ENCODE measurements at regions not wholly inside any gene's neighbourhood (a gene's known extent, or its start where the extent isn't known, plus 50 kb on each side); places are given as distances from the start of the nearest gene placed in this dataset.
A peak's percentile ranks its signal among the peaks of the same experiment; 100 is the strongest.

DNA sequence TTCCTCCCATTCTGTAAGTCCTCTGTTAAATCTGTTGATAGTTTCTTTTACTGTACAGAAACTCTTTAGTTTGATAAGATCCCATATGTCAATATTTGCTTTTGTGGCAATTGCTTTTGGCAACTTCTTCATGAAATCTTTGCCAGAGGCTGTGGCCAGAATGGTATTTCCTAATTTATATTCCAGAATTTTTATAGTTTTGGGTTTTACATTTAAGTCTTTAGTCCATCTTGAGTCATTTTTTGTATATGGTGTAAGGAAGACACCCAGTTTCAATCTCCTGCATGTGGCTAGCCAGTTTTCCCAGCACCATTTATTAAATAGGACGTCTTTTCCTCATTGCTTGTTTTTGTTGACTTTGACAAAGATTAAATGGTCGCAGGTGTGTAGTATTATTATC is 372.4 kb upstream of the CADM2 start:
- H3K36me3 ChIP-seq (ENCODE audit: insufficient read depth): no peaks in the 10 kb centered on the region
- no peaks in the 10 kb centered on the region for H3K27me3 ChIP-seq (ENCODE audit: insufficient read depth)
- H3K27me3 Mint-ChIP-seq (ENCODE audit: insufficient read depth, low read depth, poor library complexity): no peaks in the 10 kb centered on the region
- H3K9me3 Mint-ChIP-seq: no peaks in the 10 kb centered on the region
- no peak overlapping the region for H3K27ac Mint-ChIP-seq
- H3K4me1 ChIP-seq (ENCODE audit: insufficient read depth): no peaks in the 10 kb centered on the region
- H3K4me3 Mint-ChIP-seq: no peak overlapping the region
- ATAC-seq: no peak
- H3K4me2 ChIP-seq: no peak overlapping the region
- no peak for TF ChIP-seq NANOG (IDR thresholded peaks at IDR 0.05; ENCODE audit: borderline replicate concordance)
- H3K27ac ChIP-seq (ENCODE audit: low read depth): no peak overlapping the region
- no peak overlapping the region for H3K4me3 ChIP-seq
- no peaks in the 10 kb centered on the region for H3F3A ChIP-seq (replicated peaks; ENCODE audit: low read depth)
- no peaks in the 10 kb centered on the region for H3K79me2 ChIP-seq (replicated peaks; ENCODE audit: insufficient read depth)
- no peaks in the 10 kb centered on the region for H4K20me1 ChIP-seq (replicated peaks; ENCODE audit: insufficient read depth)
- H3K36me3 Mint-ChIP-seq (ENCODE audit: low read depth): no peaks in the 10 kb centered on the region
- H2AFZ ChIP-seq: no peak overlapping the region
- H3K9me2 ChIP-seq (ENCODE audit: insufficient read depth): no peaks in the 10 kb centered on the region
- H3K4me1 Mint-ChIP-seq: no peaks in the 10 kb centered on the region
- DNase-seq (ENCODE audit: low spot score): no peak

DNA sequence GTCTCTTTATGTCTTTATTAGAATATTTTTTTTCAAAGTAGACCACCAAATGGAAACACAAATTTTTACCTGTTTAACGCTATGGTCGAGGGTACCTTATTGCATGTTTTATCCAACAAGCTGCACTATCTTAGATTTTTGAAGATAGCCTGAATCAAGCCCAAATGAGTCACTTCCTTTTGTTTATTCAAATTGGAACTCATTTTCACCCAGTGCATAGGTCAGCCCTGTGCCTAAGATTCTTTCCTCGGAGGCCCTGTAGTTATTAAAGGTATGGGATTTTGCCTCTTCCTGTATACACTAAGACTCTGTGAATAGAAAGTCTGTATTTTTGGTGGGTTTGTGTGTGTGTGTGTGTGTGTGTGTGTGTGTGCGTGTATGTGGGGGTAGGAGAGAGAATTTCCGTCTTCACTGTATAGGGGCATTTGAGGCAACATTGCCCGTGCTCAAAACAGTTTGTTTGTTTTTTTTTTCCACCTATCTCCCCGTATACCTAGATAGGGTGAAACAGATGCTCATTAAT is 358.0 kb upstream of the CADM2 start:
- no peak overlapping the region for H2AFZ ChIP-seq
- DNase-seq (ENCODE audit: low spot score) (peak; percentile 1), ATAC-seq (peak; percentile 24; the same call in 1 of the 3 replicates)
- no peaks in the 10 kb centered on the region for H4K20me1 ChIP-seq (replicated peaks; ENCODE audit: insufficient read depth)
- Mint-ChIP-seq H3K4me3 (no peak overlapping the region), H3K27me3 (ENCODE audit: insufficient read depth, low read depth, poor library complexity) (peaks cover 2% of the 10 kb centered on the region), H3K4me1 (peaks cover 16% of the 10 kb centered on the region; the same call in 2 of the 3 replicates), H3K9me3 (no peaks in the 10 kb centered on the region), H3K27ac (no peak overlapping the region; the same call in 1 of the 2 replicates), H3K36me3 (ENCODE audit: low read depth) (no peaks in the 10 kb centered on the region)
- no peaks in the 10 kb centered on the region for H3K36me3 ChIP-seq (ENCODE audit: insufficient read depth)
- H3K27ac ChIP-seq (ENCODE audit: low read depth): no peak overlapping the region
- H3K4me2 ChIP-seq: no peak overlapping the region
- no peaks in the 10 kb centered on the region for H3K27me3 ChIP-seq (ENCODE audit: insufficient read depth)
- no peaks in the 10 kb centered on the region for H3F3A ChIP-seq (replicated peaks; ENCODE audit: low read depth)
- no peaks in the 10 kb centered on the region for H3K9me2 ChIP-seq (ENCODE audit: insufficient read depth)
- no peaks in the 10 kb centered on the region for H3K4me1 ChIP-seq (ENCODE audit: insufficient read depth)
- H3K4me3 ChIP-seq: no peak overlapping the region
- H3K79me2 ChIP-seq (replicated peaks; ENCODE audit: insufficient read depth): no peaks in the 10 kb centered on the region
- TF ChIP-seq, protein P1, sequence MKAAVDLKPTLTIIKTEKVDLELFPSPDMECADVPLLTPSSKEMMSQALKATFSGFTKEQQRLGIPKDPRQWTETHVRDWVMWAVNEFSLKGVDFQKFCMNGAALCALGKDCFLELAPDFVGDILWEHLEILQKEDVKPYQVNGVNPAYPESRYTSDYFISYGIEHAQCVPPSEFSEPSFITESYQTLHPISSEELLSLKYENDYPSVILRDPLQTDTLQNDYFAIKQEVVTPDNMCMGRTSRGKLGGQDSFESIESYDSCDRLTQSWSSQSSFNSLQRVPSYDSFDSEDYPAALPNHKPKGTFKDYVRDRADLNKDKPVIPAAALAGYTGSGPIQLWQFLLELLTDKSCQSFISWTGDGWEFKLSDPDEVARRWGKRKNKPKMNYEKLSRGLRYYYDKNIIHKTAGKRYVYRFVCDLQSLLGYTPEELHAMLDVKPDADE (IDR thresholded peaks at IDR 0.05): no peak
- TF ChIP-seq ZNF114 (CRISPR knock-in tag; IDR thresholded peaks at IDR 0.05): no peak
- TF ChIP-seq, protein P2, sequence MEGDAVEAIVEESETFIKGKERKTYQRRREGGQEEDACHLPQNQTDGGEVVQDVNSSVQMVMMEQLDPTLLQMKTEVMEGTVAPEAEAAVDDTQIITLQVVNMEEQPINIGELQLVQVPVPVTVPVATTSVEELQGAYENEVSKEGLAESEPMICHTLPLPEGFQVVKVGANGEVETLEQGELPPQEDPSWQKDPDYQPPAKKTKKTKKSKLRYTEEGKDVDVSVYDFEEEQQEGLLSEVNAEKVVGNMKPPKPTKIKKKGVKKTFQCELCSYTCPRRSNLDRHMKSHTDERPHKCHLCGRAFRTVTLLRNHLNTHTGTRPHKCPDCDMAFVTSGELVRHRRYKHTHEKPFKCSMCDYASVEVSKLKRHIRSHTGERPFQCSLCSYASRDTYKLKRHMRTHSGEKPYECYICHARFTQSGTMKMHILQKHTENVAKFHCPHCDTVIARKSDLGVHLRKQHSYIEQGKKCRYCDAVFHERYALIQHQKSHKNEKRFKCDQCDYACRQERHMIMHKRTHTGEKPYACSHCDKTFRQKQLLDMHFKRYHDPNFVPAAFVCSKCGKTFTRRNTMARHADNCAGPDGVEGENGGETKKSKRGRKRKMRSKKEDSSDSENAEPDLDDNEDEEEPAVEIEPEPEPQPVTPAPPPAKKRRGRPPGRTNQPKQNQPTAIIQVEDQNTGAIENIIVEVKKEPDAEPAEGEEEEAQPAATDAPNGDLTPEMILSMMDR (conservative IDR thresholded peaks at IDR 0.05; ENCODE audit: low read depth in 2 of 2): no peak
- no peak for TF ChIP-seq ZNF331 (CRISPR knock-in tag; IDR thresholded peaks at IDR 0.05; ENCODE audit: low read depth)
- TF ChIP-seq, protein P3, sequence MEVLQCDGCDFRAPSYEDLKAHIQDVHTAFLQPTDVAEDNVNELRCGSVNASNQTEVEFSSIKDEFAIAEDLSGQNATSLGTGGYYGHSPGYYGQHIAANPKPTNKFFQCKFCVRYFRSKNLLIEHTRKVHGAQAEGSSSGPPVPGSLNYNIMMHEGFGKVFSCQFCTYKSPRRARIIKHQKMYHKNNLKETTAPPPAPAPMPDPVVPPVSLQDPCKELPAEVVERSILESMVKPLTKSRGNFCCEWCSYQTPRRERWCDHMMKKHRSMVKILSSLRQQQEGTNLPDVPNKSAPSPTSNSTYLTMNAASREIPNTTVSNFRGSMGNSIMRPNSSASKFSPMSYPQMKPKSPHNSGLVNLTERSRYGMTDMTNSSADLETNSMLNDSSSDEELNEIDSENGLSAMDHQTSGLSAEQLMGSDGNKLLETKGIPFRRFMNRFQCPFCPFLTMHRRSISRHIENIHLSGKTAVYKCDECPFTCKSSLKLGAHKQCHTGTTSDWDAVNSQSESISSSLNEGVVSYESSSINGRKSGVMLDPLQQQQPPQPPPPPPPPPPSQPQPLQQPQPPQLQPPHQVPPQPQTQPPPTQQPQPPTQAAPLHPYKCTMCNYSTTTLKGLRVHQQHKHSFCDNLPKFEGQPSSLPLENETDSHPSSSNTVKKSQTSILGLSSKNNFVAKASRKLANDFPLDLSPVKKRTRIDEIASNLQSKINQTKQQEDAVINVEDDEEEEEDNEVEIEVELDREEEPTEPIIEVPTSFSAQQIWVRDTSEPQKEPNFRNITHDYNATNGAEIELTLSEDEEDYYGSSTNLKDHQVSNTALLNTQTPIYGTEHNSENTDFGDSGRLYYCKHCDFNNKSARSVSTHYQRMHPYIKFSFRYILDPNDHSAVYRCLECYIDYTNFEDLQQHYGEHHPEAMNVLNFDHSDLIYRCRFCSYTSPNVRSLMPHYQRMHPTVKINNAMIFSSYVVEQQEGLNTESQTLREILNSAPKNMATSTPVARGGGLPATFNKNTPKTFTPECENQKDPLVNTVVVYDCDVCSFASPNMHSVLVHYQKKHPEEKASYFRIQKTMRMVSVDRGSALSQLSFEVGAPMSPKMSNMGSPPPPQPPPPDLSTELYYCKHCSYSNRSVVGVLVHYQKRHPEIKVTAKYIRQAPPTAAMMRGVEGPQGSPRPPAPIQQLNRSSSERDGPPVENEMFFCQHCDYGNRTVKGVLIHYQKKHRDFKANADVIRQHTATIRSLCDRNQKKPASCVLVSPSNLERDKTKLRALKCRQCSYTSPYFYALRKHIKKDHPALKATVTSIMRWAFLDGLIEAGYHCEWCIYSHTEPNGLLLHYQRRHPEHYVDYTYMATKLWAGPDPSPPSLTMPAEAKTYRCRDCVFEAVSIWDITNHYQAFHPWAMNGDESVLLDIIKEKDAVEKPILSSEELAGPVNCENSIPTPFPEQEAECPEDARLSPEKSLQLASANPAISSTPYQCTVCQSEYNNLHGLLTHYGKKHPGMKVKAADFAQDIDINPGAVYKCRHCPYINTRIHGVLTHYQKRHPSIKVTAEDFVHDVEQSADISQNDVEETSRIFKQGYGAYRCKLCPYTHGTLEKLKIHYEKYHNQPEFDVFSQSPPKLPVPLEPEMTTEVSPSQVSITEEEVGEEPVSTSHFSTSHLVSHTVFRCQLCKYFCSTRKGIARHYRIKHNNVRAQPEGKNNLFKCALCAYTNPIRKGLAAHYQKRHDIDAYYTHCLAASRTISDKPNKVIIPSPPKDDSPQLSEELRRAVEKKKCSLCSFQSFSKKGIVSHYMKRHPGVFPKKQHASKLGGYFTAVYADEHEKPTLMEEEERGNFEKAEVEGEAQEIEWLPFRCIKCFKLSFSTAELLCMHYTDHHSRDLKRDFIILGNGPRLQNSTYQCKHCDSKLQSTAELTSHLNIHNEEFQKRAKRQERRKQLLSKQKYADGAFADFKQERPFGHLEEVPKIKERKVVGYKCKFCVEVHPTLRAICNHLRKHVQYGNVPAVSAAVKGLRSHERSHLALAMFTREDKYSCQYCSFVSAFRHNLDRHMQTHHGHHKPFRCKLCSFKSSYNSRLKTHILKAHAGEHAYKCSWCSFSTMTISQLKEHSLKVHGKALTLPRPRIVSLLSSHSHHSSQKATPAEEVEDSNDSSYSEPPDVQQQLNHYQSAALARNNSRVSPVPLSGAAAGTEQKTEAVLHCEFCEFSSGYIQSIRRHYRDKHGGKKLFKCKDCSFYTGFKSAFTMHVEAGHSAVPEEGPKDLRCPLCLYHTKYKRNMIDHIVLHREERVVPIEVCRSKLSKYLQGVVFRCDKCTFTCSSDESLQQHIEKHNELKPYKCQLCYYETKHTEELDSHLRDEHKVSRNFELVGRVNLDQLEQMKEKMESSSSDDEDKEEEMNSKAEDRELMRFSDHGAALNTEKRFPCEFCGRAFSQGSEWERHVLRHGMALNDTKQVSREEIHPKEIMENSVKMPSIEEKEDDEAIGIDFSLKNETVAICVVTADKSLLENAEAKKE (CRISPR knock-in tag; IDR thresholded peaks at IDR 0.05): no peak
- TF ChIP-seq, protein P4, sequence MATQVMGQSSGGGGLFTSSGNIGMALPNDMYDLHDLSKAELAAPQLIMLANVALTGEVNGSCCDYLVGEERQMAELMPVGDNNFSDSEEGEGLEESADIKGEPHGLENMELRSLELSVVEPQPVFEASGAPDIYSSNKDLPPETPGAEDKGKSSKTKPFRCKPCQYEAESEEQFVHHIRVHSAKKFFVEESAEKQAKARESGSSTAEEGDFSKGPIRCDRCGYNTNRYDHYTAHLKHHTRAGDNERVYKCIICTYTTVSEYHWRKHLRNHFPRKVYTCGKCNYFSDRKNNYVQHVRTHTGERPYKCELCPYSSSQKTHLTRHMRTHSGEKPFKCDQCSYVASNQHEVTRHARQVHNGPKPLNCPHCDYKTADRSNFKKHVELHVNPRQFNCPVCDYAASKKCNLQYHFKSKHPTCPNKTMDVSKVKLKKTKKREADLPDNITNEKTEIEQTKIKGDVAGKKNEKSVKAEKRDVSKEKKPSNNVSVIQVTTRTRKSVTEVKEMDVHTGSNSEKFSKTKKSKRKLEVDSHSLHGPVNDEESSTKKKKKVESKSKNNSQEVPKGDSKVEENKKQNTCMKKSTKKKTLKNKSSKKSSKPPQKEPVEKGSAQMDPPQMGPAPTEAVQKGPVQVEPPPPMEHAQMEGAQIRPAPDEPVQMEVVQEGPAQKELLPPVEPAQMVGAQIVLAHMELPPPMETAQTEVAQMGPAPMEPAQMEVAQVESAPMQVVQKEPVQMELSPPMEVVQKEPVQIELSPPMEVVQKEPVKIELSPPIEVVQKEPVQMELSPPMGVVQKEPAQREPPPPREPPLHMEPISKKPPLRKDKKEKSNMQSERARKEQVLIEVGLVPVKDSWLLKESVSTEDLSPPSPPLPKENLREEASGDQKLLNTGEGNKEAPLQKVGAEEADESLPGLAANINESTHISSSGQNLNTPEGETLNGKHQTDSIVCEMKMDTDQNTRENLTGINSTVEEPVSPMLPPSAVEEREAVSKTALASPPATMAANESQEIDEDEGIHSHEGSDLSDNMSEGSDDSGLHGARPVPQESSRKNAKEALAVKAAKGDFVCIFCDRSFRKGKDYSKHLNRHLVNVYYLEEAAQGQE (IDR thresholded peaks at IDR 0.05; ENCODE audit: unreplicated experiment): no peak
